Heart left ventricle (tissue), 16 donors: ENCODE measurements at regions not wholly inside any gene's neighbourhood (a gene's known extent, or its start where the extent isn't known, plus 50 kb on each side); places are given as distances from the start of the nearest gene placed in this dataset.

ENCODE experiments used
- ATAC-seq, 4 donors: fragments of 200-7000 bp; cut with Tn5 transposase; one replicate each; pipeline ENCODE4 v1.9.1; 2020 to 2022; ENCODE audit warnings: moderate library complexity in 4 of 4, mild to moderate bottlenecking in 3 of 4, moderate number of reproducible peaks in 1 of 4
- DNase-seq, 5 donors: peaks; one replicate each; pipeline ENCODE4 v3.0.0-alpha.2; 2020
- H3K27ac ChIP-seq, 12 donors: fragments of 200-600 bp; sonication (generic) in 4 of 12; one replicate each; pipeline versions ENCODE4 v1.5.0 to v1.8.0; 2016 to 2022; ENCODE audit warnings: mild to moderate bottlenecking in 2 of 12
- H3K27me3 ChIP-seq, 9 donors: fragments of 200-600 bp; sonication (generic) in 2 of 9; one replicate each; pipeline versions ENCODE4 v1.5.1 to v1.8.0; 2016 to 2022; ENCODE audit warnings: mild to moderate bottlenecking in 3 of 9
- H3K36me3 ChIP-seq, 9 donors: fragments of 200-600 bp; sonication (generic) in 2 of 9; one replicate each; pipeline versions ENCODE4 v1.5.0 to v1.8.0; 2018 to 2022; ENCODE audit warnings: mild to moderate bottlenecking in 2 of 9
- H3K4me1 ChIP-seq, 12 donors: fragments of 200-600 bp; sonication (generic) in 4 of 12; one replicate each; pipeline versions ENCODE4 v1.5.0 to v1.8.0; 2016 to 2022; ENCODE audit warnings: mild to moderate bottlenecking in 3 of 12
- H3K4me3 ChIP-seq, 12 donors: fragments of 200-600 bp; sonication (generic) in 4 of 12; one replicate each; pipeline versions ENCODE4 v1.5.0 to v1.8.0; 2017 to 2022; ENCODE audit warnings: mild to moderate bottlenecking in 9 of 12, moderate library complexity in 4 of 12
- H3K9me3 ChIP-seq, 12 donors: fragments of 200-600 bp; sonication (generic) in 4 of 12; one replicate each; pipeline versions ENCODE4 v1.5.0 to v1.8.0; 2016 to 2022; ENCODE audit warnings: mild to moderate bottlenecking in 1 of 12
- CTCF ChIP-seq, 12 donors: fragments of 200-600 bp; sonication (generic) in 4 of 12; IDR thresholded peaks; one replicate each; pipeline versions ENCODE4 v1.5.0 to v1.8.0; 2018 to 2022; ENCODE audit warnings: antibody characterized with exemption in 12 of 12, mild to moderate bottlenecking in 5 of 12
- POLR2A ChIP-seq, 2 donors: fragments of 450-650 bp; IDR thresholded peaks; one replicate each; pipeline ENCODE4 v1.6.1; 2017; ENCODE audit warnings: antibody characterized with exemption in 2 of 2, mild to moderate bottlenecking in 2 of 2, moderate library complexity in 2 of 2
- WGBS, 4 donors: extraction: QIAGEN DNeasy Blood & Tissue Kit in 2 of 4; methylation state at CpG; one replicate each; pipeline versions ENCODE4 v1.1.5 to v1.1.7; 2013 to 2018; 5-methylcytosine and 5-hydroxymethylcytosine counted together
- intact Hi-C, 10 donors: fragments of 100-400 bp; cut with DNase I; formaldehyde crosslinking; loops; one replicate each; pipeline versions ENCODE4 v1.11.1 to v1.14.2; 2022
- donor health status: ischemic (EF 13 %, LVEDD 7.1; RV severe dilation, severe dysfunction).
- donor health status: healthy with polysubstance abuse.
- donor health status: DM: no; HTN: yes; CAD: no.
- donor health status: DM: no; HTN: no; CAD: no.
- donor health status: ischemic (EF 25% LVEDD 6.9; RV normal size, moderate dysfunction).
- donor health status: ischemic (EF 25% LVEDD 5.7; RV mildly dilated, moderate dysfunction).
- donor health status: healthy.
- donor health status: DM: yes; HTN: yes; CAD: no.
- donor health status: ischemic (EF 35%, LVEDD 5.7; RV mildly dilated, moderate dysfunction).
- donor health status: nonischemic (EF 11% LVEDD 7.7; RV severe dilation, severe dysfunction).
- donor health status: DM: yes; HTN: yes; CAD: no.
- donor health status: PGD.
- donor health status: ischemic (EF 29% LVEDD 5.4; RV normal size, mild dysfunction).
- donor health status: nonischemic (EF 23%, LVEDD 6.1; RV moderate dilation, normal function).

GRCh38 chr11:122308226-122308625, 192.2 kb upstream of the BLID start:
- no peaks in the 10 kb centered on the region for H3K36me3 ChIP-seq
- DNase-seq: no peak
- intact Hi-C loops: loop anchor here in 3 of 10 donors (2.0 to 10.0 kb wide), 3 partner anchors 133 to 653 kb away; no protein-coding TSS in a partner anchor

GRCh38 chr11:122307476-122308035, 191.5 kb upstream of the BLID start:
- Histone ChIP-seq H3K27ac (no peak overlapping the region), H3K36me3 (no peaks in the 10 kb centered on the region), H3K27me3 (no peaks in the 10 kb centered on the region), H3K4me3 (peak overlapping the region in 4 of 12 donors; percentile 46 to 57 (median 52)), H3K4me1 (peaks cover 0 to 33% (median 3%) of the 10 kb centered on the region in 12 donors), H3K9me3 (no peaks in the 10 kb centered on the region)
- 70 to 77% (median 73%) methylated on average over 4 of the region's 4 CpGs for WGBS, 4 donors
- intact Hi-C loops: loop anchor here in 3 of 10 donors (2.0 to 10.0 kb wide), 3 partner anchors 133 to 653 kb away; no protein-coding TSS in a partner anchor
- DNase-seq (no peak), ATAC-seq (no peak)
- TF ChIP-seq CTCF (IDR thresholded peaks at IDR 0.05) (no peak), POLR2A (IDR thresholded peaks at IDR 0.05) (no peak)

More at GRCh38 chr11:122308226-122308625, 192.2 kb upstream of the BLID start:
- no peak for ATAC-seq
- no peaks in the 10 kb centered on the region for H3K9me3 ChIP-seq
- TF ChIP-seq POLR2A (IDR thresholded peaks at IDR 0.05) (no peak), CTCF (IDR thresholded peaks at IDR 0.05) (no peak)
- peak overlapping the region in 8 of 12 donors; percentile 42 to 57 (median 51) for H3K4me3 ChIP-seq
- WGBS, 4 donors: 73 to 89% (median 82%) methylated on average over 4 of the region's 4 CpGs
- H3K27ac ChIP-seq: peak overlapping the region in 4 of 12 donors; percentile 71 to 90 (median 84)
- H3K4me1 ChIP-seq: peaks cover 0 to 33% (median 3%) of the 10 kb centered on the region in 12 donors
- H3K27me3 ChIP-seq: no peaks in the 10 kb centered on the region

- H3K4me1 ChIP-seq: peaks cover 0 to 31% (median 3%) of the 10 kb centered on the region in 12 donors
- intact Hi-C loops: loop anchor here in 2 of 10 donors (10.0 kb wide), 2 partner anchors 138 to 652 kb away; no protein-coding TSS in a partner anchor
- H3K9me3 ChIP-seq: no peaks in the 10 kb centered on the region
- H3K4me3 ChIP-seq: peak overlapping the region in 3 of 12 donors; percentile 3 to 46 (median 18)
- ATAC-seq (no peak), DNase-seq (no peak)
- peak overlapping the region in 1 of 12 donors; percentile 9 for H3K27ac ChIP-seq
- no peaks in the 10 kb centered on the region for H3K27me3 ChIP-seq
- TF ChIP-seq POLR2A (IDR thresholded peaks at IDR 0.05) (no peak), CTCF (IDR thresholded peaks at IDR 0.05) (no peak)
- H3K36me3 ChIP-seq: no peaks in the 10 kb centered on the region
- 69 to 82% (median 73%) methylated on average over 9 of the region's 9 CpGs for WGBS, 4 donors
Observed at GRCh38 chr11:122306831-122307391, 190.9 kb upstream of the BLID start.
